SU-DHL-6 (cell line): ENCODE measurements at regions not wholly inside any gene's neighbourhood (a gene's known extent, or its start where the extent isn't known, plus 50 kb on each side); places are given as distances from the start of the nearest gene placed in this dataset.

ENCODE experiments used
- EZH2phosphoT487 ChIP-seq: fragments of 200-600 bp; sonication (generic), shearing (Covaris generic); conservative IDR thresholded peaks from 2 replicates; pipeline ENCODE4 v1.6.1; 2018; ENCODE audit warnings: mild to moderate bottlenecking, antibody characterized with exemption, low read length, moderate library complexity, mixed read lengths
- TF ChIP-seq, protein P1 (sequence below): fragments of 200-600 bp; sonication (generic); IDR thresholded peaks from one replicate; pipeline ENCODE4 v1.5.1; 2017; ENCODE audit warnings: antibody characterized with exemption, mild to moderate bottlenecking, low read length, moderate library complexity; ENCODE audit not compliant: insufficient read depth, poor library complexity, severe bottlenecking

DNA sequence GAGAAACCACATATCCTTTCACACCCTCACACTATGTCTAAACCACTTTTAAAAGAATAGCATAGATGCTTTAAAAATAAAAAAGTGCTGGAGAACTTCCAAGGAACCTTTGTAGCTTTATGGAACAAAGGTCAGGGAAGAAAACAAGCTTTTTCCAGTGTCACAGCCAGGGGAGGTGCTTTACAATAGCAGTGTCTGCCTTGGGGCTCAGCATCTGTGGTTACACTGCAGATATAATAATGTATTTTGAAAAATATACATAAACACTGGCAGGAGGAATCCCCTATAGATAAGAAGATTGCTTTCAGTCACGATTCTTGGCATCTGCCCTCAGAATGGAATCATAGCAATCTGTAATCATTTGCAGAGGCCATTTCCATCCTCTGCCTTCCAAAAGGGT lies 362.4 kb upstream of the LRRC3B start:
- TF ChIP-seq, protein P1, sequence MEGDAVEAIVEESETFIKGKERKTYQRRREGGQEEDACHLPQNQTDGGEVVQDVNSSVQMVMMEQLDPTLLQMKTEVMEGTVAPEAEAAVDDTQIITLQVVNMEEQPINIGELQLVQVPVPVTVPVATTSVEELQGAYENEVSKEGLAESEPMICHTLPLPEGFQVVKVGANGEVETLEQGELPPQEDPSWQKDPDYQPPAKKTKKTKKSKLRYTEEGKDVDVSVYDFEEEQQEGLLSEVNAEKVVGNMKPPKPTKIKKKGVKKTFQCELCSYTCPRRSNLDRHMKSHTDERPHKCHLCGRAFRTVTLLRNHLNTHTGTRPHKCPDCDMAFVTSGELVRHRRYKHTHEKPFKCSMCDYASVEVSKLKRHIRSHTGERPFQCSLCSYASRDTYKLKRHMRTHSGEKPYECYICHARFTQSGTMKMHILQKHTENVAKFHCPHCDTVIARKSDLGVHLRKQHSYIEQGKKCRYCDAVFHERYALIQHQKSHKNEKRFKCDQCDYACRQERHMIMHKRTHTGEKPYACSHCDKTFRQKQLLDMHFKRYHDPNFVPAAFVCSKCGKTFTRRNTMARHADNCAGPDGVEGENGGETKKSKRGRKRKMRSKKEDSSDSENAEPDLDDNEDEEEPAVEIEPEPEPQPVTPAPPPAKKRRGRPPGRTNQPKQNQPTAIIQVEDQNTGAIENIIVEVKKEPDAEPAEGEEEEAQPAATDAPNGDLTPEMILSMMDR = no peak
- TF ChIP-seq EZH2phosphoT487 = no peak
